ENCODE measurements at regions not wholly inside any gene's neighbourhood (a gene's known extent, or its start where the extent isn't known, plus 50 kb on each side); places are given as distances from the start of the nearest gene placed in this dataset.

- ATAC-seq (no peak), DNase-seq (no peak)
- Histone ChIP-seq H3K36me3 (no peaks in the 10 kb centered on the region), H3K27me3 (no peaks in the 10 kb centered on the region), H3K27ac (no peak overlapping the region), H3K9me3 (no peaks in the 10 kb centered on the region), H3K4me1 (no peaks in the 10 kb centered on the region), H3K4me3 (no peak overlapping the region)
- no peak for TF ChIP-seq POLR2A (IDR thresholded peaks at IDR 0.05)
- TF ChIP-seq CTCF (IDR thresholded peaks at IDR 0.05), result no peak
- WGBS (ENCODE audit: insufficient coverage, low coverage, low lambda C conversion rate, missing lambda C conversion rate), result 66% methylated on average over 4 of the region's 4 CpGs
- intact Hi-C loops (cut with DNase I), result no loop called here
Measured at GRCh38 chr13:107738004-107738403, 477.3 kb downstream of the LIG4 start.

- Histone ChIP-seq H3K4me1 (no peaks in the 10 kb centered on the region), H3K27me3 (no peaks in the 10 kb centered on the region), H3K9me3 (no peaks in the 10 kb centered on the region), H3K4me3 (no peak overlapping the region), H3K36me3 (no peaks in the 10 kb centered on the region), H3K27ac (no peak overlapping the region)
- TF ChIP-seq CTCF (IDR thresholded peaks at IDR 0.05) (no peak), POLR2A (IDR thresholded peaks at IDR 0.05) (no peak)
- no peak for DNase-seq
- intact Hi-C loops (cut with DNase I), result no loop called here
- 60% methylated on average over 2 of the region's 2 CpGs for WGBS (ENCODE audit: insufficient coverage, low coverage, low lambda C conversion rate, missing lambda C conversion rate)
- no peak for ATAC-seq
Measured at GRCh38 chr13:107736731-107737130, 478.6 kb downstream of the LIG4 start.

GRCh38 chr13:107736170-107736569 is 479.2 kb downstream of the LIG4 start:
- DNase-seq, result no peak
- Histone ChIP-seq H3K4me1 (no peaks in the 10 kb centered on the region), H3K36me3 (no peaks in the 10 kb centered on the region), H3K27ac (no peak overlapping the region), H3K27me3 (no peaks in the 10 kb centered on the region), H3K9me3 (no peaks in the 10 kb centered on the region), H3K4me3 (no peak overlapping the region)
- intact Hi-C loops (cut with DNase I), result no loop called here
- WGBS (ENCODE audit: insufficient coverage, low coverage, low lambda C conversion rate, missing lambda C conversion rate), result 57% methylated on average over 11 of the region's 11 CpGs
- TF ChIP-seq POLR2A (IDR thresholded peaks at IDR 0.05) (no peak), CTCF (IDR thresholded peaks at IDR 0.05) (no peak)
- ATAC-seq, result no peak

GRCh38 chr13:107734891-107735625 is 480.3 kb downstream of the LIG4 start:
- no peaks in the 10 kb centered on the region for H3K4me1 ChIP-seq
- intact Hi-C loops (cut with DNase I), result no loop called here
- no peaks in the 10 kb centered on the region for H3K9me3 ChIP-seq
- H3K36me3 ChIP-seq, result no peaks in the 10 kb centered on the region
- H3K4me3 ChIP-seq, result no peak overlapping the region
- H3K27ac ChIP-seq, result no peak overlapping the region
- ATAC-seq (no peak), DNase-seq (no peak)
- no peaks in the 10 kb centered on the region for H3K27me3 ChIP-seq
- 38% methylated on average over 7 of the region's 7 CpGs for WGBS (ENCODE audit: insufficient coverage, low coverage, low lambda C conversion rate, missing lambda C conversion rate)
- TF ChIP-seq POLR2A (IDR thresholded peaks at IDR 0.05), result no peak
- no peak for TF ChIP-seq CTCF (IDR thresholded peaks at IDR 0.05)

GRCh38 chr13:107733276-107733675 is 482.1 kb downstream of the LIG4 start:
- intact Hi-C loops (cut with DNase I), result no loop called here
- Histone ChIP-seq H3K36me3 (no peaks in the 10 kb centered on the region), H3K27ac (no peak overlapping the region), H3K4me1 (no peaks in the 10 kb centered on the region), H3K27me3 (no peaks in the 10 kb centered on the region), H3K9me3 (no peaks in the 10 kb centered on the region), H3K4me3 (no peak overlapping the region)
- TF ChIP-seq POLR2A (IDR thresholded peaks at IDR 0.05) (no peak), CTCF (IDR thresholded peaks at IDR 0.05) (no peak)
- no peak for ATAC-seq
- no peak for DNase-seq
